Right lobe of liver (tissue), 6 donors: ENCODE measurements at regions not wholly inside any gene's neighbourhood (a gene's known extent, or its start where the extent isn't known, plus 50 kb on each side); places are given as distances from the start of the nearest gene placed in this dataset.
A peak's percentile ranks its signal among the peaks of the same experiment; 100 is the strongest.
"Not testable (repeated sequence)": the region's sequence is repeated elsewhere in the genome, so short reads cannot be mapped to it uniquely, and the experiment has no call there.

Experiments used
- ATAC-seq, 4 donors: fragments of 200-7000 bp; cut with Tn5 transposase; one replicate each; pipeline ENCODE4 v1.9.1; 2020; ENCODE audit warnings: mild to moderate bottlenecking in 4 of 4, moderate library complexity in 4 of 4
- DNase-seq, 3 donors: peaks; one replicate each; pipeline ENCODE4 v3.0.0-alpha.2; 2020
- H3K27ac ChIP-seq, 3 donors: fragments of 200-600 bp; one replicate each; pipeline ENCODE4 v1.8.0; 2022
- H3K27me3 ChIP-seq, 2 donors: fragments of 200-600 bp; one replicate each; pipeline ENCODE4 v1.8.0; 2022
- H3K36me3 ChIP-seq, 4 donors: fragments of 200-600 bp; sonication (generic) in 1 of 4; one replicate each; pipeline versions ENCODE4 v1.5.1 to v1.8.0; 2017 to 2022; ENCODE audit warnings: control low read depth in 1 of 4
- H3K4me1 ChIP-seq, 4 donors: fragments of 200-600 bp; sonication (generic) in 1 of 4; one replicate each; pipeline versions ENCODE4 v1.5.1 to v1.8.0; 2017 to 2022; ENCODE audit warnings: control low read depth in 1 of 4
- H3K4me3 ChIP-seq, 3 donors: fragments of 200-600 bp; one replicate each; pipeline ENCODE4 v1.8.0; 2022
- H3K9me3 ChIP-seq, 4 donors: fragments of 200-600 bp; sonication (generic) in 1 of 4; one replicate each; pipeline versions ENCODE4 v1.5.1 to v1.8.0; 2017 to 2022; ENCODE audit warnings: control low read depth in 1 of 4
- WGBS: methylation state at CpG from one replicate; pipeline ENCODE4 v1.1.6; 2018; ENCODE audit warnings: low coverage, low lambda C conversion rate; ENCODE audit not compliant: insufficient coverage; ENCODE audit errors: missing lambda C conversion rate; 5-methylcytosine and 5-hydroxymethylcytosine counted together
- intact Hi-C, 2 donors: fragments of 100-400 bp; cut with DNase I; formaldehyde crosslinking; loops; one replicate each; pipeline versions ENCODE4 v1.11.2 to v1.14.1; 2022
- TF ChIP-seq, protein P1 (sequence below), 4 donors: fragments of 200-600 bp in 3 of 4; fragments of 450-650 bp in 1 of 4; IDR thresholded peaks; one replicate each; pipeline versions ENCODE4 v1.5.1 to v1.8.0; 2016 to 2022; ENCODE audit warnings: antibody characterized with exemption in 4 of 4, mild to moderate bottlenecking in 2 of 4
- donor health status: DM: no; HTN: yes; CAD: no.
- donor health status: DM: no; HTN: no; CAD: no.
- donor health status: DM: no; HTN: no; CAD: no.
- donor health status: DM: no; HTN: yes; CAD: no.
- donor health status: DM: no; HTN: yes; CAD: no.

DNA sequence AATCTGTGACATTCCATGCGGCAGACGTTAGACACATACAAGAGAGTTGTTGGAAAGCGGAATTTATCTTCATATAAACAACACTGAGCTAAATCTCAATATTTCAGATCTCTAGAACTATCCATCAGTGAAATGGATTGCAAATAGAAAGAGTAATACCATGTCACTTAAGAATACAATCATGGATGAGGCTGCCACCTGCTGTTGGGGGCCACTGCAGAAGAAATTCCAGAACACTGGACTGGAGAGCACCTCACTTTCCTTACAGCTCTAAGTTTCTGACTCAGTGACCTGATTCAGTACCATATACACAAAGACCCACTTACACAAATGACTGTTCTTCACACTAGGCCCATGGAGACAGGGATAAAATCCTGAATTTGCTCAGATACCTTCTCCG, 75.1 kb upstream of the TP53BP2 start:
- H3K27me3 ChIP-seq, H3K36me3 ChIP-seq, ATAC-seq, H3K9me3 ChIP-seq, intact Hi-C loops, H3K4me3 ChIP-seq, H3K4me1 ChIP-seq, H3K27ac ChIP-seq: not testable (repeated sequence)
- TF ChIP-seq, protein P1, sequence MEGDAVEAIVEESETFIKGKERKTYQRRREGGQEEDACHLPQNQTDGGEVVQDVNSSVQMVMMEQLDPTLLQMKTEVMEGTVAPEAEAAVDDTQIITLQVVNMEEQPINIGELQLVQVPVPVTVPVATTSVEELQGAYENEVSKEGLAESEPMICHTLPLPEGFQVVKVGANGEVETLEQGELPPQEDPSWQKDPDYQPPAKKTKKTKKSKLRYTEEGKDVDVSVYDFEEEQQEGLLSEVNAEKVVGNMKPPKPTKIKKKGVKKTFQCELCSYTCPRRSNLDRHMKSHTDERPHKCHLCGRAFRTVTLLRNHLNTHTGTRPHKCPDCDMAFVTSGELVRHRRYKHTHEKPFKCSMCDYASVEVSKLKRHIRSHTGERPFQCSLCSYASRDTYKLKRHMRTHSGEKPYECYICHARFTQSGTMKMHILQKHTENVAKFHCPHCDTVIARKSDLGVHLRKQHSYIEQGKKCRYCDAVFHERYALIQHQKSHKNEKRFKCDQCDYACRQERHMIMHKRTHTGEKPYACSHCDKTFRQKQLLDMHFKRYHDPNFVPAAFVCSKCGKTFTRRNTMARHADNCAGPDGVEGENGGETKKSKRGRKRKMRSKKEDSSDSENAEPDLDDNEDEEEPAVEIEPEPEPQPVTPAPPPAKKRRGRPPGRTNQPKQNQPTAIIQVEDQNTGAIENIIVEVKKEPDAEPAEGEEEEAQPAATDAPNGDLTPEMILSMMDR (IDR thresholded peaks at IDR 0.05) = peak in 2 of 4 donors; percentile 36 to 38
- WGBS = 67% methylated on average over 1 of the region's 4 CpGs
- peak in 2 of 3 donors; percentile 44 to 61 for DNase-seq

- ATAC-seq, intact Hi-C loops, H3K27me3 ChIP-seq, H3K4me1 ChIP-seq, H3K9me3 ChIP-seq, DNase-seq, H3K36me3 ChIP-seq, H3K27ac ChIP-seq, H3K4me3 ChIP-seq: not testable (repeated sequence)
- WGBS = 0% methylated on average over 1 of the region's 2 CpGs
These were observed 69.7 kb upstream of the TP53BP2 start for GRCh38 chr1:223915476-223915875.

- 34% methylated on average over 2 of the region's 2 CpGs for WGBS
- DNase-seq, H3K4me3 ChIP-seq, H3K4me1 ChIP-seq, H3K36me3 ChIP-seq, H3K27me3 ChIP-seq, H3K9me3 ChIP-seq, H3K27ac ChIP-seq, ATAC-seq, intact Hi-C loops: not testable (repeated sequence)
These were observed 68.0 kb upstream of the TP53BP2 start for GRCh38 chr1:223913715-223914114.

GRCh38 chr1:223907943-223908587, 62.3 kb upstream of the TP53BP2 start:
- H3K4me1 ChIP-seq, H3K36me3 ChIP-seq, H3K9me3 ChIP-seq, ATAC-seq, H3K27me3 ChIP-seq, H3K4me3 ChIP-seq, intact Hi-C loops, DNase-seq: not testable (repeated sequence)
- peak overlapping the region in 2 of 3 donors; percentile 7 to 33 for H3K27ac ChIP-seq
- TF ChIP-seq, protein P1 (IDR thresholded peaks at IDR 0.05) = peak; percentile 27 to 41 (median 35)
- 0% methylated on average over 3 of the region's 4 CpGs for WGBS

- H3K4me3 ChIP-seq, intact Hi-C loops, ATAC-seq: not testable (repeated sequence)
These were observed 57.5 kb upstream of the TP53BP2 start for GRCh38 chr1:223903221-223903620.

GRCh38 chr1:223899775-223900174, 54.0 kb upstream of the TP53BP2 start:
- H3K4me3 ChIP-seq, H3K36me3 ChIP-seq, ATAC-seq, H3K27me3 ChIP-seq, intact Hi-C loops, H3K4me1 ChIP-seq, H3K9me3 ChIP-seq: not testable (repeated sequence)
- WGBS = 33% methylated on average over 6 of the region's 6 CpGs
- peak overlapping the region in 2 of 3 donors; percentile 10 to 29 for H3K27ac ChIP-seq
- DNase-seq = peak in 1 of 3 donors; percentile 64

More at GRCh38 chr1:223903221-223903620, 57.5 kb upstream of the TP53BP2 start:
- DNase-seq, H3K9me3 ChIP-seq, H3K27ac ChIP-seq, H3K36me3 ChIP-seq, H3K4me1 ChIP-seq, H3K27me3 ChIP-seq: not testable (repeated sequence)
- WGBS = no CpG with 5 or more reads among the region's 1 CpG

GRCh38 chr1:223897097-223897496, 51.4 kb upstream of the TP53BP2 start:
- H3K27ac ChIP-seq, H3K9me3 ChIP-seq, ATAC-seq, DNase-seq, H3K36me3 ChIP-seq, H3K4me1 ChIP-seq, H3K4me3 ChIP-seq, intact Hi-C loops, H3K27me3 ChIP-seq: not testable (repeated sequence)
- no CpG with 5 or more reads among the region's 4 CpGs for WGBS

DNA sequence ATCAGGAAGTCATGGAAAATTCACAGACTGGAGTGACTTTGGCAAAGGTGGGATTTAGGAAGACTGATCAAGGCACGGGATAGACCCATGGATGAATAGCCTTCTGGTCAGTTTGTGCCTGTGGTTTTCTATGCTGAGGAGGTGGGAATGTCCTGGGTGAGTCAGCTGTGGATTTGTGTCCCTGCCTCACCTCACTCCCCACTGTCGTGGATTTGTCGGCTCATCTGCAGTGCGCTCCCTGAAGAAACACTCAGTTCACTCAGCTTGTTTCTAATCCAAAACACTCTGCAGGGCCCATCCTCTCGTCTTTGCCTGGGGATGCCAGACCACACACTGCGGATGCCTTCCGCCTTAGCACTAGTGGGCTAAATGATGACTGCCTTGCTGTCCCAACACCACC, 50.2 kb upstream of the TP53BP2 start:
- H3K4me1 ChIP-seq, H3K9me3 ChIP-seq, DNase-seq, H3K27me3 ChIP-seq, ATAC-seq, H3K36me3 ChIP-seq, H3K4me3 ChIP-seq, intact Hi-C loops, H3K27ac ChIP-seq: not testable (repeated sequence)
- WGBS = 60% methylated on average over 1 of the region's 7 CpGs
